GM23338 (cell line): ENCODE measurements at regions not wholly inside any gene's neighbourhood (a gene's known extent, or its start where the extent isn't known, plus 50 kb on each side); places are given as distances from the start of the nearest gene placed in this dataset.

Source experiments
- EZH2 ChIP-seq: fragments of 200-600 bp; sonication (generic); IDR thresholded peaks from one replicate; pipeline ENCODE4 v1.8.0; 2017; ENCODE audit warnings: antibody characterized with exemption, mild to moderate bottlenecking, low read depth; ENCODE audit not compliant: unreplicated experiment
- EZH2phosphoT487 ChIP-seq: fragments of 200-600 bp; sonication (generic); IDR thresholded peaks from one replicate; pipeline ENCODE4 v1.8.1; 2018; ENCODE audit warnings: antibody characterized with exemption; ENCODE audit not compliant: unreplicated experiment
- NANOG ChIP-seq: IDR thresholded peaks from 2 replicates; pipeline ENCODE4 v1.6.1; 2016; ENCODE audit warnings: antibody characterized with exemption, borderline replicate concordance
- POLR2AphosphoS5 ChIP-seq: IDR thresholded peaks from 2 replicates; pipeline ENCODE4 v1.6.1; 2016; ENCODE audit warnings: antibody characterized with exemption, low read depth
- TF ChIP-seq, protein P1 (sequence below), 2 experiments: fragments of 200-600 bp in 1 of 2; sonication (generic) in 1 of 2; conservative IDR thresholded peaks; 2 replicates each; pipeline versions ENCODE4 v1.5.1 to v1.6.1; 2016 to 2017; ENCODE audit warnings: antibody characterized with exemption in 2 of 2, low read depth in 2 of 2, mild to moderate bottlenecking in 2 of 2, moderate library complexity in 1 of 2
- TF ChIP-seq, protein P2 (sequence below): IDR thresholded peaks from one replicate; pipeline ENCODE4 v1.6.1; 2018; ENCODE audit warnings: antibody characterized with exemption; ENCODE audit not compliant: unreplicated experiment

DNA sequence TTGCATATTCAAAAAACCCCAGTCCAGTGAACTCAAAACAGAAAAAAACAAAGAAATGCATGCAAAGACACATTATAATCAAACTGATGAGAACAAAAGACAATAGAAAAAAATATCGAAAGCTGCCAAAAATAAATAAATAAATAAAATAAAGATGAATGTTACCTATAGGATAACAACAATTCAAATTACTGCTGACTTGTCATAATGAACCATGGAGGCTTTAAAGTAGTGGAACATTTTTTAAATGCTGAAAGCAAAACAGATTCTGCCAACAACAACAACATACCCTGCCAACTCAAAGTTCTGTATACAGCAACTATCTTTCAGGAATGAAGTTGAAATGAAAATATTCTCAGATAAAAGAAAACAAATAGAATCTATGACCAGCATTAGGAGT is 116.6 kb downstream of the CBLN1 start:
- TF ChIP-seq, protein P1, sequence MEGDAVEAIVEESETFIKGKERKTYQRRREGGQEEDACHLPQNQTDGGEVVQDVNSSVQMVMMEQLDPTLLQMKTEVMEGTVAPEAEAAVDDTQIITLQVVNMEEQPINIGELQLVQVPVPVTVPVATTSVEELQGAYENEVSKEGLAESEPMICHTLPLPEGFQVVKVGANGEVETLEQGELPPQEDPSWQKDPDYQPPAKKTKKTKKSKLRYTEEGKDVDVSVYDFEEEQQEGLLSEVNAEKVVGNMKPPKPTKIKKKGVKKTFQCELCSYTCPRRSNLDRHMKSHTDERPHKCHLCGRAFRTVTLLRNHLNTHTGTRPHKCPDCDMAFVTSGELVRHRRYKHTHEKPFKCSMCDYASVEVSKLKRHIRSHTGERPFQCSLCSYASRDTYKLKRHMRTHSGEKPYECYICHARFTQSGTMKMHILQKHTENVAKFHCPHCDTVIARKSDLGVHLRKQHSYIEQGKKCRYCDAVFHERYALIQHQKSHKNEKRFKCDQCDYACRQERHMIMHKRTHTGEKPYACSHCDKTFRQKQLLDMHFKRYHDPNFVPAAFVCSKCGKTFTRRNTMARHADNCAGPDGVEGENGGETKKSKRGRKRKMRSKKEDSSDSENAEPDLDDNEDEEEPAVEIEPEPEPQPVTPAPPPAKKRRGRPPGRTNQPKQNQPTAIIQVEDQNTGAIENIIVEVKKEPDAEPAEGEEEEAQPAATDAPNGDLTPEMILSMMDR (conservative IDR thresholded peaks at IDR 0.05; ENCODE audit: low read depth in 2 of 2): no peak
- TF ChIP-seq POLR2AphosphoS5 (no peak), EZH2 (no peak), EZH2phosphoT487 (no peak), NANOG (no peak)
- TF ChIP-seq, protein P2, sequence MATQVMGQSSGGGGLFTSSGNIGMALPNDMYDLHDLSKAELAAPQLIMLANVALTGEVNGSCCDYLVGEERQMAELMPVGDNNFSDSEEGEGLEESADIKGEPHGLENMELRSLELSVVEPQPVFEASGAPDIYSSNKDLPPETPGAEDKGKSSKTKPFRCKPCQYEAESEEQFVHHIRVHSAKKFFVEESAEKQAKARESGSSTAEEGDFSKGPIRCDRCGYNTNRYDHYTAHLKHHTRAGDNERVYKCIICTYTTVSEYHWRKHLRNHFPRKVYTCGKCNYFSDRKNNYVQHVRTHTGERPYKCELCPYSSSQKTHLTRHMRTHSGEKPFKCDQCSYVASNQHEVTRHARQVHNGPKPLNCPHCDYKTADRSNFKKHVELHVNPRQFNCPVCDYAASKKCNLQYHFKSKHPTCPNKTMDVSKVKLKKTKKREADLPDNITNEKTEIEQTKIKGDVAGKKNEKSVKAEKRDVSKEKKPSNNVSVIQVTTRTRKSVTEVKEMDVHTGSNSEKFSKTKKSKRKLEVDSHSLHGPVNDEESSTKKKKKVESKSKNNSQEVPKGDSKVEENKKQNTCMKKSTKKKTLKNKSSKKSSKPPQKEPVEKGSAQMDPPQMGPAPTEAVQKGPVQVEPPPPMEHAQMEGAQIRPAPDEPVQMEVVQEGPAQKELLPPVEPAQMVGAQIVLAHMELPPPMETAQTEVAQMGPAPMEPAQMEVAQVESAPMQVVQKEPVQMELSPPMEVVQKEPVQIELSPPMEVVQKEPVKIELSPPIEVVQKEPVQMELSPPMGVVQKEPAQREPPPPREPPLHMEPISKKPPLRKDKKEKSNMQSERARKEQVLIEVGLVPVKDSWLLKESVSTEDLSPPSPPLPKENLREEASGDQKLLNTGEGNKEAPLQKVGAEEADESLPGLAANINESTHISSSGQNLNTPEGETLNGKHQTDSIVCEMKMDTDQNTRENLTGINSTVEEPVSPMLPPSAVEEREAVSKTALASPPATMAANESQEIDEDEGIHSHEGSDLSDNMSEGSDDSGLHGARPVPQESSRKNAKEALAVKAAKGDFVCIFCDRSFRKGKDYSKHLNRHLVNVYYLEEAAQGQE: no peak
